HEK293T (cell line): ENCODE measurements at regions not wholly inside any gene's neighbourhood (a gene's known extent, or its start where the extent isn't known, plus 50 kb on each side); places are given as distances from the start of the nearest gene placed in this dataset.

Experiments
- CTCF ChIA-PET: fragments of 350-600 bp; formaldehyde crosslinking; extraction: SDS; loops from one replicate; lab custom pipeline; 2021; ENCODE audit warnings: antibody characterized with exemption, inconsistent platforms; lab: Yijun Ruan, JAX
- POLR2A ChIA-PET: fragments of 350-600 bp; formaldehyde crosslinking; extraction: SDS; loops from one replicate; lab custom pipeline; 2020; ENCODE audit warnings: antibody characterized with exemption, inconsistent platforms; lab: Yijun Ruan, JAX
- DNase-seq: peaks from one replicate; pipeline ENCODE4 v3.0.0; 2012; ENCODE audit warnings: mixed read lengths; ENCODE audit errors: extremely low spot score
- ARNT ChIP-seq: fragments of 450-650 bp; IDR thresholded peaks from 2 replicates; pipeline ENCODE4 v1.6.1; 2017; ENCODE audit warnings: mild to moderate bottlenecking
- BHLHE40 ChIP-seq: fragments of 450-650 bp; IDR thresholded peaks from 2 replicates; pipeline ENCODE4 v1.6.1; 2016; ENCODE audit warnings: mild to moderate bottlenecking, moderate library complexity, borderline replicate concordance
- CTBP1 ChIP-seq: fragments of 450-650 bp; IDR thresholded peaks from 2 replicates; pipeline ENCODE4 v1.6.1; 2016; ENCODE audit warnings: borderline replicate concordance
- ELF4 ChIP-seq: fragments of 450-650 bp; IDR thresholded peaks from 2 replicates; pipeline ENCODE4 v1.6.1; 2017; ENCODE audit warnings: antibody characterized with exemption
- FOXA1 ChIP-seq: fragments of 450-650 bp; IDR thresholded peaks from 2 replicates; pipeline ENCODE4 v1.6.1; 2016; ENCODE audit warnings: mild to moderate bottlenecking
- FOXK2 ChIP-seq: fragments of 450-650 bp; IDR thresholded peaks from 2 replicates; pipeline ENCODE4 v1.6.1; 2016; ENCODE audit warnings: mild to moderate bottlenecking
- FOXM1 ChIP-seq: fragments of 450-650 bp; IDR thresholded peaks from 2 replicates; pipeline ENCODE4 v1.6.1; 2017; ENCODE audit warnings: mild to moderate bottlenecking, borderline replicate concordance
- HDGF ChIP-seq: fragments of 450-650 bp; IDR thresholded peaks from 2 replicates; pipeline ENCODE4 v1.6.1; 2017; ENCODE audit warnings: antibody characterized with exemption, borderline replicate concordance
- L3MBTL2 ChIP-seq: fragments of 450-650 bp; conservative IDR thresholded peaks from 2 replicates; pipeline ENCODE4 v1.6.1; 2016; ENCODE audit warnings: mild to moderate bottlenecking
- LEF1 ChIP-seq: fragments of 450-650 bp; IDR thresholded peaks from 2 replicates; pipeline ENCODE4 v1.6.1; 2017; ENCODE audit warnings: mild to moderate bottlenecking, borderline replicate concordance
- NFRKB ChIP-seq: fragments of 450-650 bp; IDR thresholded peaks from 2 replicates; pipeline ENCODE4 v1.6.1; 2016; ENCODE audit warnings: mild to moderate bottlenecking, moderate library complexity
- SP1 ChIP-seq: fragments of 450-650 bp; IDR thresholded peaks from 2 replicates; pipeline ENCODE4 v1.6.1; 2017
- SUZ12 ChIP-seq: fragments of 450-650 bp; IDR thresholded peaks from 2 replicates; pipeline ENCODE4 v1.6.1; 2016; ENCODE audit warnings: mild to moderate bottlenecking
- TARDBP ChIP-seq: fragments of 450-650 bp; IDR thresholded peaks from 2 replicates; pipeline ENCODE4 v1.6.1; 2016
- ZNF384 ChIP-seq: fragments of 450-650 bp; IDR thresholded peaks from 2 replicates; pipeline ENCODE4 v1.6.1; 2016
- TF ChIP-seq, protein P1 (sequence below): fragments of 450-650 bp; IDR thresholded peaks from 2 replicates; pipeline ENCODE4 v1.6.1; 2016

DNA sequence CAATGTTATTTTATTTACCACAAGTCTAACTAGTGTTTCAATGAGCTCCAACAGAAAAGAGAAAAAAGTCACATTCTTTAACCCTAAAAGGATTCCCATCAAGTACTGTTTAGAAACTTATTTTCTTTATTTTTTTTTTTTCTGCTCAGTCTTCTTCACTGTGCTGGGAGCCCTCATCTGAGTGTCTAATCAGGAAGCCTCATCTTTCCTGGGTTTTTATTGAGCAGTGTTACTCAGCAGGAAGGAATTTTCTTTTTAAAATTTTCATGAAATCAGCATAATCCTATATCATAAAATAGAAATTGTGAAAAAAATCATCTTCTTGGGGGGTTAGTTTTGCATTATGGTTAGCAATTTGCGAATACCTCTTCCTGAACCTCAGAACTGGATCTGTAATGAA is 453.8 kb downstream of the CDH2 start:
- POLR2A ChIA-PET = no interaction called here
- CTCF ChIA-PET = no interaction called here
- DNase-seq = no peak
- TF ChIP-seq ZNF384 (no peak), TARDBP (no peak), CTBP1 (no peak), NFRKB (no peak), FOXA1 (no peak), HDGF (no peak), BHLHE40 (no peak), FOXK2 (no peak), SP1 (no peak)

DNA sequence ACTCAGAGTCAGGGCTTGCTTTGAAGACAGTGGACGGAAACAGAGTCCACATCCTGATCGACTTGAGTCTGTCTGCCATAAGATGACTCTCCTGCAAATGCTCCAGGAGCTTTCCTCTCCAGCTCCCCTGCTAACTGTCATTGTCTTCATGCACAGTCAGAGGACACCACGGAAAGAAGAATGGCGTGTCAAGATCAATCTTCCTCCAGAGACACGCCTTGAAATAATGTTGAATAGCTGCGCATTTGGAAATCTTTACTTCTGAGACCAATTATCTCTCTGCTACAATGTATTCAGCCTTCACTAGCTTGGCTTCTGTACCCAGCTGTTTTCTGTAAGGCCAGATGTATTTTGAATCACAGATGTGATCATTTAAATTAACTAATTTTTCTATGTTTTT is 457.2 kb downstream of the CDH2 start:
- TF ChIP-seq SUZ12 (no peak), CTBP1 (no peak), ZNF384 (no peak), BHLHE40 (no peak), FOXM1 (no peak), SP1 (no peak), FOXK2 (no peak), TARDBP (no peak), HDGF (no peak), ARNT (no peak), ELF4 (no peak), L3MBTL2 (no peak), FOXA1 (no peak), NFRKB (no peak)
- TF ChIP-seq, protein P1, sequence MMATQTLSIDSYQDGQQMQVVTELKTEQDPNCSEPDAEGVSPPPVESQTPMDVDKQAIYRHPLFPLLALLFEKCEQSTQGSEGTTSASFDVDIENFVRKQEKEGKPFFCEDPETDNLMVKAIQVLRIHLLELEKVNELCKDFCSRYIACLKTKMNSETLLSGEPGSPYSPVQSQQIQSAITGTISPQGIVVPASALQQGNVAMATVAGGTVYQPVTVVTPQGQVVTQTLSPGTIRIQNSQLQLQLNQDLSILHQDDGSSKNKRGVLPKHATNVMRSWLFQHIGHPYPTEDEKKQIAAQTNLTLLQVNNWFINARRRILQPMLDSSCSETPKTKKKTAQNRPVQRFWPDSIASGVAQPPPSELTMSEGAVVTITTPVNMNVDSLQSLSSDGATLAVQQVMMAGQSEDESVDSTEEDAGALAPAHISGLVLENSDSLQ = no peak
- ChIA-PET CTCF (no interaction called here), POLR2A (no interaction called here)
- no peak for DNase-seq

DNA sequence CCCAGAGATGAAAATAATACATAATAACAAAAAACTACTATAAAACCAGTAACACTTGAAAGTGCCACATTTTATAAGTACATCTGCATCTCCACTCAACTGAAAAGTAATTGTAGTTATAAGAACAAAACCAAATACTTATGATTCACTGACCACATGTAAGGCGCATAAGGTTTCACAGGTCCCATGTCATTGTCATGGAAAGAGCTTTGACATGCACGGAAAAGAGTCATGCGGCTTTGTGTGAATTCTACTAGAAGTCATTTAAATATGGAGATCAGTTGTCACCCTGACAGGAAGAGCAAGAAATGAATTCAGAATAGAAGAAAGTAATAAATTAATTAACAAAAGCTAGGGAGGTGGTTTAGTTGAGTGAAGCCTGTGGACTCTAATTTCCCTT is 459.1 kb downstream of the CDH2 start:
- TF ChIP-seq TARDBP (no peak), NFRKB (no peak), SUZ12 (no peak), CTBP1 (no peak), HDGF (no peak), L3MBTL2 (no peak), ARNT (no peak), LEF1 (no peak), ZNF384 (no peak), ELF4 (no peak), FOXM1 (no peak), BHLHE40 (no peak), FOXK2 (no peak), FOXA1 (no peak), SP1 (no peak)
- TF ChIP-seq, protein P1 = no peak
- POLR2A ChIA-PET = no interaction called here
- DNase-seq = no peak
- CTCF ChIA-PET = no interaction called here

DNA sequence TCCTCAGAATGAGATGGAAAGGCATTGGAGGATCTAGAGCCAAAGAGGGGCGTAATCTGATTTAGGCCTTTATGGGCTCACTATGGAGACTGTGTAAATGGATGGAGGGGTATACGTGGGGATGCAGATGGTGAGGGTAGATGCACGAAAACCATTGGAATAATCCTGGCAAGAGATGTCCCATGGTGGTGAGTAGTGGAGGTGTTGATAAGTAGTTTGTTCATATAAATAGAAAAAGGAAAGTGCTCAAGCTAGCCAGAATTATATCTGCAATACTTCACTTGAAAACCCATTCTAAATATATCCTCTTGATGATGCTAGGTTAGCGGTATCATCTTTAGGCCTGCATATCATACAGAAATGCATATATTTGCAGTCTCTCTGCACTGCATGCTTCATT is 459.7 kb downstream of the CDH2 start:
- ChIA-PET POLR2A (no interaction called here), CTCF (no interaction called here)
- TF ChIP-seq FOXM1 = no peak
- no peak for DNase-seq

DNA sequence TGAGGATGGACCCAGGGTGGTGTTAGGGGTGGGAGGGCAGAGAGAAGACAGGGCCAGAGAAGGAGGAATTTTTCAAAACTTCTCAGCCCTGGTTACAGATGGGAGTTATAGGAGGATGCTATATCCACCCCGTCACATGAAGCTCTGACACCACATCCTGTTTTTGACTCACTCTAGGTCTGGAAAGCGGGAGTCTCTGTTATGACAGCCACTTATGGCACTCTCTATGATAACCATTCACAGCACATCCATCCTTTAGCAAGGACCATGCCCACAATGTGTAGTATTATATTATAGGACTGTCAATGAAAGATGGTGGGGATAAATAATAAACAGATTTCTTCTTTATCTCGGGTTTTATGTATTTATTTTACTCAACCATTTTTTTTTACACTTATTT is 461.2 kb downstream of the CDH2 start:
- ChIA-PET POLR2A (no interaction called here), CTCF (no interaction called here)
- TF ChIP-seq HDGF (no peak), FOXA1 (no peak), L3MBTL2 (no peak), ELF4 (no peak), ZNF384 (no peak), SUZ12 (no peak), TARDBP (no peak), NFRKB (no peak), ARNT (no peak), BHLHE40 (no peak), SP1 (no peak)
- TF ChIP-seq, protein P1 = no peak
- no peak for DNase-seq

DNA sequence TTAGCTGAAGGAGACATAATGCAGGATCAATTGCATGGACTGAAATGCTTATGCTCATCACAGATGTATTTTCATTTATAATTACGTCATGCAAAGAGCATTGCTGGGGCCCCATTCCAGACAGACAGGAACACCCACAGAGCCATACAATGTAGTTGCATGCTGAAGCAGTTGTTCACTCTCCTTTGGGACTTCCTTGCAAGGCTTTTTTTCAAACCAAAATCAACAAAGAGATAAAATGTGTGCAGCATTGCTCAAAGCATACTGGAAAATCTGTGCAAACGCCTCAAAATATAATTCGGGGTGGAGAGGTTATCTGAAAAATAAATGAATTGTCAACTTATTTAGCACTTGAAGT is 463.2 kb downstream of the CDH2 start:
- ChIA-PET POLR2A (no interaction called here), CTCF (no interaction called here)
- no peak for TF ChIP-seq SUZ12
- no peak for TF ChIP-seq L3MBTL2
- no peak for TF ChIP-seq FOXA1
- no peak for TF ChIP-seq SP1
- TF ChIP-seq BHLHE40 = no peak
- no peak for TF ChIP-seq LEF1
- no peak for TF ChIP-seq ARNT
- no peak for TF ChIP-seq FOXM1
- TF ChIP-seq ZNF384 = no peak
- no peak for DNase-seq
